GM11168 (cell line): ENCODE measurements at regions not wholly inside any gene's neighbourhood (a gene's known extent, or its start where the extent isn't known, plus 50 kb on each side); places are given as distances from the start of the nearest gene placed in this dataset.

Experiments
- in situ Hi-C: fragments of 300-500 bp; cut with MboI; formaldehyde crosslinking; loops from one replicate; pipeline ENCODE4 v1.12.0; 2022; ENCODE audit warnings: low sequenced_read_pairs; ENCODE audit not compliant: unreplicated experiment

- in situ Hi-C loops, result loop anchor here (25.0 kb wide), 1 partner anchor 826 kb away; the partner anchor contains the start of gene ALCAM
Measured at GRCh38 chr3:104536715-104537114, 830.0 kb upstream of the ALCAM start.

- in situ Hi-C loops, result loop anchor here (25.0 kb wide), 1 partner anchor 825 kb away; the partner anchor contains the start of gene ALCAM
Measured at GRCh38 chr3:104537323-104537722, 829.4 kb upstream of the ALCAM start.

GRCh38 chr3:104546301-104546700 lies 820.4 kb upstream of the ALCAM start:
- in situ Hi-C loops, result loop anchor here (25.0 kb wide), 1 partner anchor 816 kb away; the partner anchor contains the start of gene ALCAM

- in situ Hi-C loops, result loop anchor here (25.0 kb wide), 1 partner anchor 815 kb away; the partner anchor contains the start of gene ALCAM
Measured at GRCh38 chr3:104547031-104547430, 819.7 kb upstream of the ALCAM start.

GRCh38 chr3:104548401-104548800 lies 818.3 kb upstream of the ALCAM start:
- in situ Hi-C loops, result loop anchor here (25.0 kb wide), 1 partner anchor 814 kb away; the partner anchor contains the start of gene ALCAM

- in situ Hi-C loops, result loop anchor here (25.0 kb wide), 1 partner anchor 813 kb away; the partner anchor contains the start of gene ALCAM
Measured at GRCh38 chr3:104549099-104549714, 817.5 kb upstream of the ALCAM start.

- in situ Hi-C loops, result no loop called here
Measured at GRCh38 chr3:104553121-104553520, 813.6 kb upstream of the ALCAM start.

GRCh38 chr3:104554425-104554824 lies 812.3 kb upstream of the ALCAM start:
- in situ Hi-C loops, result no loop called here

GRCh38 chr3:104555728-104556127 lies 811.0 kb upstream of the ALCAM start:
- in situ Hi-C loops, result no loop called here

GRCh38 chr3:104556372-104557078 lies 810.2 kb upstream of the ALCAM start:
- in situ Hi-C loops, result no loop called here

GRCh38 chr3:104561324-104561723 lies 805.4 kb upstream of the ALCAM start:
- in situ Hi-C loops, result no loop called here

GRCh38 chr3:104564045-104564643 lies 802.6 kb upstream of the ALCAM start:
- in situ Hi-C loops, result no loop called here

- in situ Hi-C loops, result no loop called here
Measured at GRCh38 chr3:104566054-104566453, 800.7 kb upstream of the ALCAM start.

- in situ Hi-C loops, result no loop called here
Measured at GRCh38 chr3:104575634-104576033, 791.1 kb upstream of the ALCAM start.

- in situ Hi-C loops, result no loop called here
Measured at GRCh38 chr3:104578558-104578957, 788.2 kb upstream of the ALCAM start.

- in situ Hi-C loops, result no loop called here
Measured at GRCh38 chr3:104582092-104582491, 784.6 kb upstream of the ALCAM start.

GRCh38 chr3:104584682-104585081 lies 782.0 kb upstream of the ALCAM start:
- in situ Hi-C loops, result no loop called here

GRCh38 chr3:104586344-104586743 lies 780.4 kb upstream of the ALCAM start:
- in situ Hi-C loops, result no loop called here

- in situ Hi-C loops, result no loop called here
Measured at GRCh38 chr3:104588442-104588841, 778.3 kb upstream of the ALCAM start.

GRCh38 chr3:104591776-104592175 lies 774.9 kb upstream of the ALCAM start:
- in situ Hi-C loops, result no loop called here

- in situ Hi-C loops, result no loop called here
Measured at GRCh38 chr3:104594491-104594890, 772.2 kb upstream of the ALCAM start.
